ENCODE measurements at regions not wholly inside any gene's neighbourhood (a gene's known extent, or its start where the extent isn't known, plus 50 kb on each side); places are given as distances from the start of the nearest gene placed in this dataset.

DNA sequence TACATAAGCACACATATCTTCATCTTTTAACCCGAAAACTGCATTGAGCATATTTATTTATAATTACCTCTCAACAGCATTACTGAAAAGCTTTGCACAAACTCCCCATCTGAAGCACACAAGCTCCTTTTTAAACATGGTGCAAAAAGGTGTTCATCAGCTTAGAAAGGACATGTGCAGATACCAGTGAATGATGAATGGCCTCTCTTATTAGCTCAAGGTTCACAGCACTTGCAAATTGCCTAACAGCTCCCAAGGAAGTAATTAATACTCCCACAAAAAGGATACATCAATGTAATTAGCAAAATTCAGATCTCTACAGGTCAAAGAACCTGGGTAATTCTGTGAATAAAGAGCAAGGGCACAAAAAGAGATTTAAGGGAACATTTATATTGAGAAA is 422.0 kb downstream of the HINT1 start:
- no peak for FAIRE-seq
- DNase-seq (ENCODE audit: insufficient read length), result no peak
- no peak for TF ChIP-seq TAF1 (IDR thresholded peaks at IDR 0.05; ENCODE audit: borderline replicate concordance, low read depth, low read length)
- TF ChIP-seq POLR2AphosphoS5 (IDR thresholded peaks at IDR 0.05; ENCODE audit: low read depth, low read length), result no peak
- TF ChIP-seq POLR2A (IDR thresholded peaks at IDR 0.05; ENCODE audit: low read depth, low read length), result no peak

GRCh38 chr5:130740047-130740569 is 424.9 kb downstream of the HINT1 start:
- FAIRE-seq (no peak), DNase-seq (ENCODE audit: insufficient read length) (no peak)
- TF ChIP-seq TAF1 (IDR thresholded peaks at IDR 0.05; ENCODE audit: borderline replicate concordance, low read depth, low read length) (no peak), POLR2A (IDR thresholded peaks at IDR 0.05; ENCODE audit: low read depth, low read length) (no peak), POLR2AphosphoS5 (IDR thresholded peaks at IDR 0.05; ENCODE audit: low read depth, low read length) (no peak)

- no peak for FAIRE-seq
- DNase-seq (ENCODE audit: insufficient read length), result no peak
- TF ChIP-seq POLR2AphosphoS5 (IDR thresholded peaks at IDR 0.05; ENCODE audit: low read depth, low read length), result no peak
- no peak for TF ChIP-seq POLR2A (IDR thresholded peaks at IDR 0.05; ENCODE audit: low read depth, low read length)
- no peak for TF ChIP-seq TAF1 (IDR thresholded peaks at IDR 0.05; ENCODE audit: borderline replicate concordance, low read depth, low read length)
Measured at GRCh38 chr5:130731839-130732238, 433.2 kb downstream of the HINT1 start.

DNA sequence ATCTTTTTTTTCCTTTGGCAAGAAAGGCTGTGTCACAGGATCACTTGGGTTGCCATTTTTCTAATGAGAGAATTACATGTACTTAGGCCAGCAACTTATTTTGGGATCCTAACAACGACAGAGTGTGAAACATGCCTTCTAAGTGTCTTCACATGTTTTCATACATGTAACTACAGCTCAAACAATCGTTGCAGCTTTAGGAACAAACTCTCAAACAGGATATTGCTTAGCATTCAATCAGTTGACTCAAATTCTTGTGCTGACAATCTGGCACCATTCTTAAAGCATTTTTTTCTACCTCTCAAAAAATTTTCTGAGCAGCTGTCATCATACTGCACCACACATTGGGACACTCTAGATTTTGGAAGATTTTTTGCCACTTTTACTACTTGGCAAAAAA is 435.5 kb downstream of the HINT1 start:
- no peak for TF ChIP-seq POLR2A (IDR thresholded peaks at IDR 0.05; ENCODE audit: low read depth, low read length)
- no peak for TF ChIP-seq TAF1 (IDR thresholded peaks at IDR 0.05; ENCODE audit: borderline replicate concordance, low read depth, low read length)
- no peak for TF ChIP-seq POLR2AphosphoS5 (IDR thresholded peaks at IDR 0.05; ENCODE audit: low read depth, low read length)
- FAIRE-seq (no peak), DNase-seq (ENCODE audit: insufficient read length) (no peak)

DNA sequence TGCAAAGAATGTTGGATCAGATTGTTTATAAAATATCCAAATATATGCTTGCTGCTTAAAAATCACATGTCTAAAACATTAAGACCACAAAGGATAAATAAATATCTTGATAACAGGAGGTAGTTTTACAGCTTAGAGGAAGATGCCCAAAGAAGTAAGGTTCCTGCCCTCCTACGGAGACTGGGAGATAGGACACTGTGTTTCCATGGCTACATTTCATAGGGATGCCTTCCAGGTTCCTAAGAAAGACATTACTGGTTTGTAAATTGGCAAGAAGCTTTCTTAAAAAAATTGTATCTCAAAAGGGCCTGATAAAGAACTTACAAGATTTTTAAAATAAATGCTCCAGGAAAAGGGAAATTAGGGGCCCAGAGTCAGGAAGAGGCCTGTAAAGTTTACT is 437.2 kb downstream of the HINT1 start:
- no peak for DNase-seq (ENCODE audit: insufficient read length)
- TF ChIP-seq TAF1 (IDR thresholded peaks at IDR 0.05; ENCODE audit: borderline replicate concordance, low read depth, low read length) (no peak), POLR2AphosphoS5 (IDR thresholded peaks at IDR 0.05; ENCODE audit: low read depth, low read length) (no peak), POLR2A (IDR thresholded peaks at IDR 0.05; ENCODE audit: low read depth, low read length) (no peak)
- FAIRE-seq, result no peak

DNA sequence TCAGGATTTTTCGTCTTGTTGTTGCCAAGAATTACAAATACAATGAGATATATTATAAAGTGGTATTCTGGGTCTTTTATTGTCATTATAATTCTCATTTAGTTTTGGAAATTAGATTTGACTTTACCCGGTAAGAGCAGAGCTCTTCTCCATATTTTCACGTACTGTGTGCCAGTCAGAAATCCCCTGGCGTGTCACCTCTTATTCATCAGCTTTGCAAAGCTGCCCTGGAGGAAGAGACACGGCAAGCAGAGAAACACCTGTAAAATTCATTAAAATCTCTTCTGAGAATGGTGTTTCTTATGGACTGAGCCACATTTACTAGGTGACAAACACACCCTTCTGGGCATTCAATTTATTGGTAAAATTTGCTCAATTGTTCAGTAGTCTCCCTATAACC is 440.4 kb downstream of the HINT1 start:
- FAIRE-seq (no peak), DNase-seq (ENCODE audit: insufficient read length) (no peak)
- TF ChIP-seq POLR2A (IDR thresholded peaks at IDR 0.05; ENCODE audit: low read depth, low read length), result no peak
- TF ChIP-seq POLR2AphosphoS5 (IDR thresholded peaks at IDR 0.05; ENCODE audit: low read depth, low read length), result no peak

GRCh38 chr5:130720355-130720754 is 444.7 kb downstream of the HINT1 start:
- no peak for FAIRE-seq
- no peak for TF ChIP-seq POLR2A (IDR thresholded peaks at IDR 0.05; ENCODE audit: low read depth, low read length)
- TF ChIP-seq TAF1 (IDR thresholded peaks at IDR 0.05; ENCODE audit: borderline replicate concordance, low read depth, low read length), result no peak
- TF ChIP-seq POLR2AphosphoS5 (IDR thresholded peaks at IDR 0.05; ENCODE audit: low read depth, low read length), result no peak
- DNase-seq (ENCODE audit: insufficient read length), result no peak

DNA sequence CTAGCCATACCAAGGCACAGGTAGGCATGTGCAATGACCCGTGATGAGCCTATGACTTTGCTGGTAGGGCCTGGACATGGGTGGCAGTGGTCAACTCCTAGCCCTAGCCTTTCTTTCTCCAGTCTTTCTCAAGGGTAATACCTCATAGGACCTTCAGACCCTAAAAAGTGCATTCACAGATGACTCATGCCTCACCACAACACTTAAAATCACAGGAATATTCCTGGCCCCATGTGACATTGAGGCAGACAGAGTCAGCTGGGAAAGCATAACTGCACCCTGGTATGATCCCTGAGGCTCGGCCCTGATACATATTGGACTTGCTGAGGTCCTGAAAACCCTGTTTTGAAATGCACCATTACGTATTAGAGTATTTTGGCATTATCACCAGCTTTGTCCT is 449.5 kb downstream of the HINT1 start:
- DNase-seq (ENCODE audit: insufficient read length) (no peak), FAIRE-seq (no peak)
- TF ChIP-seq POLR2A (IDR thresholded peaks at IDR 0.05; ENCODE audit: low read depth, low read length) (no peak), TAF1 (IDR thresholded peaks at IDR 0.05; ENCODE audit: borderline replicate concordance, low read depth, low read length) (no peak), POLR2AphosphoS5 (IDR thresholded peaks at IDR 0.05; ENCODE audit: low read depth, low read length) (no peak)

- no peak for DNase-seq (ENCODE audit: insufficient read length)
- TF ChIP-seq TAF1 (IDR thresholded peaks at IDR 0.05; ENCODE audit: borderline replicate concordance, low read depth, low read length) (no peak), POLR2AphosphoS5 (IDR thresholded peaks at IDR 0.05; ENCODE audit: low read depth, low read length) (no peak), POLR2A (IDR thresholded peaks at IDR 0.05; ENCODE audit: low read depth, low read length) (no peak)
- FAIRE-seq, result no peak
Measured at GRCh38 chr5:130714200-130714599, 450.9 kb downstream of the HINT1 start.

DNA sequence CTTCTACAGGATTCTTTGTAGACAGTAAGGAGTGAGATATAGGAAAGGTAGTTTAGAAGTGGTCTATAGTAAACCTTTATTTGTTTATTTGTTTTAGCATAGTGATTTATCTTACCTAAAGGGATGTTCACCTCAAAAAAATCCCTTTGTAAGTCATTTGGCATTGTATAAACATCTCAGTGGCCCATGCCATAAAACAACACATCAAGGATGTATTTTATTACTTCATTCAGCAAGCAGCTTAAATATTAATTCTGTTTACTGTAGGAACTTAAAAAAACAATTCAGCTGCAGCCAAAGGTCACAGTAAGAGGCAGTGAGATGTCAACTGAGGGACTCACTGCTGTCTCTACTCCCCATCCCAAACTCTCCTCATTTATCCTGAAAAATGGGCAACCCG is 452.7 kb downstream of the HINT1 start:
- DNase-seq (ENCODE audit: insufficient read length), result no peak
- no peak for FAIRE-seq
- TF ChIP-seq TAF1 (IDR thresholded peaks at IDR 0.05; ENCODE audit: borderline replicate concordance, low read depth, low read length) (no peak), POLR2AphosphoS5 (IDR thresholded peaks at IDR 0.05; ENCODE audit: low read depth, low read length) (no peak), POLR2A (IDR thresholded peaks at IDR 0.05; ENCODE audit: low read depth, low read length) (no peak)

- FAIRE-seq (no peak), DNase-seq (ENCODE audit: insufficient read length) (no peak)
- TF ChIP-seq TAF1 (IDR thresholded peaks at IDR 0.05; ENCODE audit: borderline replicate concordance, low read depth, low read length) (no peak), POLR2AphosphoS5 (IDR thresholded peaks at IDR 0.05; ENCODE audit: low read depth, low read length) (no peak), POLR2A (IDR thresholded peaks at IDR 0.05; ENCODE audit: low read depth, low read length) (no peak)
Measured at GRCh38 chr5:130710596-130710995, 454.5 kb downstream of the HINT1 start.

GRCh38 chr5:130708754-130709153 is 456.3 kb downstream of the HINT1 start:
- TF ChIP-seq POLR2AphosphoS5 (IDR thresholded peaks at IDR 0.05; ENCODE audit: low read depth, low read length), result no peak
- no peak for TF ChIP-seq POLR2A (IDR thresholded peaks at IDR 0.05; ENCODE audit: low read depth, low read length)
- TF ChIP-seq TAF1 (IDR thresholded peaks at IDR 0.05; ENCODE audit: borderline replicate concordance, low read depth, low read length), result no peak
- DNase-seq (ENCODE audit: insufficient read length), result no peak
- no peak for FAIRE-seq

- TF ChIP-seq TAF1 (IDR thresholded peaks at IDR 0.05; ENCODE audit: borderline replicate concordance, low read depth, low read length) (no peak), POLR2AphosphoS5 (IDR thresholded peaks at IDR 0.05; ENCODE audit: low read depth, low read length) (no peak), POLR2A (IDR thresholded peaks at IDR 0.05; ENCODE audit: low read depth, low read length) (no peak)
- DNase-seq (ENCODE audit: insufficient read length), result no peak
- no peak for FAIRE-seq
Measured at GRCh38 chr5:130706696-130707095, 458.4 kb downstream of the HINT1 start.
